GM19397 (cell line): ENCODE measurements at regions not wholly inside any gene's neighbourhood (a gene's known extent, or its start where the extent isn't known, plus 50 kb on each side); places are given as distances from the start of the nearest gene placed in this dataset.
"Not testable (repeated sequence)": the region's sequence is repeated elsewhere in the genome, so short reads cannot be mapped to it uniquely, and the experiment has no call there.

Experiments used
- ATAC-seq: cut with Tn5 transposase; IDR thresholded peaks from one replicate; pipeline ENCODE4 v1.9.1; 2021; ENCODE audit warnings: mild to moderate bottlenecking, moderate library complexity; ENCODE audit not compliant: unreplicated experiment

- ATAC-seq: no peak
These were observed 220.9 kb downstream of the BUB3 start for GRCh38 chr10:123375097-123375496.

GRCh38 chr10:123375738-123376137 is 221.5 kb downstream of the BUB3 start:
- no peak for ATAC-seq

DNA sequence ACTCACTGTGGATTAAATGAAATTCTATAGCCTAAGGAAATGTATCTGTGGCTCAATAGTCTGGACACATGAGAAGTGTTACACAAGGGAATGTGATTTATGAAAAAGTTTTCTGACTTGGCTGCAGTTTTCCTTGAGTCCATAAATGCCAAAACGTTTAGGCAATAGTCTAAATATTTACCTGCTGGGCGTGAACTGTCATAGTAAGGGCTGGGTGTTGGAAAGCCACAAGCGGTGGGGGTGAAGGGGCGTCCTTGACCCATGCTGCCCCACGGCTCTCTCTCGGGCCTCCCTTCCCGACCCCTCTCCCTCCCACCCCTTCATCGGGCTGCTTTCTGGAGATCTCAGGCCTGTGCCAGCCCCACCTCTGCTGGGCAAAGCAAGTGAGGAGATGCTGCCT is 223.7 kb downstream of the BUB3 start:
- ATAC-seq: no peak

- ATAC-seq: no peak
These were observed 224.1 kb downstream of the BUB3 start for GRCh38 chr10:123378302-123378701.

DNA sequence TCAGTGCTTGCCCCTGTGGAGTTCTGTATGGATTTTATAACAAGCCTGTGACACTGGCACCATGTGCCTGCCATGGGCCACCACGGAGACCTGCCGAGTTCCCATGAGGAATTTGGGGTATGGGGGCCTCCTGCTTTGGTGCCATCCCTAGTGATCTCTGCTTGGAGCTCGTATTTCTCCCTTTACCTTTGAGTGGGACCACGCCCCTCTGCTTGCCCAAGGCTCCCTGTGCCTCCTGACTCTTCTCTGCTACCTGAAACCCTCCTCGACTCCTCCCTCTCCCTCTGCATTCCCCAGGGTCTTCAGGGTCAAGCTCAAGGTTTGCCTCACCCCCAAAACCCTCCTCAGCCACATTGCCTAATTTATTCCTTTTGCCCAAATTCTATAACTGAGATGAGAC is 225.0 kb downstream of the BUB3 start:
- no peak for ATAC-seq

DNA sequence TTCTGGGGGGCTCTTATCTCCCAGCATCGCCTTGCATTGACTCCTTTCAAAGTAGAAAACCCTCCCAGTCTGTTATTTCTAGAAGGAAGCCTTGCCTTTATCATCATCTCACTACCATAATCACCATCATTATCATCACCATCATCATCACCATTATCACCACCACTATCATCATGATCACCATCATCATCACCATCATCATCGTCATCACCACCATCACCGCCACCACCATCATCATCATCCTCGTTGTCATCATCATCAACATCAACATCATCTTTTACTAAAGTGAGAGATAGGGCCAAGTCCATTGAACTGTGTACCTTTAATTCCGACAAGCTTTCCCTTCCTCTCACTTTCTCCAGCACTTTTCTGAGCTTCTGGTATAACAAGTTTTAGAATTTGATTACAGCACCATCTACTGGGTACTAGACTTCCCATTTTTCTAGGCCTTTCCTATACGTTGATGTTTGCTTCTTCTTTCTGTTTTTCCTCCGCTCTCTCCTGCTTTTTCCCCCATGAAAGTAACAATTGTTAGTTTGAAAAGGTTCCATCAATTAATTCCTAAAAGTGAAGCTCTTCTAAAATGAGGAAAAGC is 226.4 kb downstream of the BUB3 start:
- no peak for ATAC-seq

GRCh38 chr10:123381224-123381623 is 227.0 kb downstream of the BUB3 start:
- no peak for ATAC-seq

DNA sequence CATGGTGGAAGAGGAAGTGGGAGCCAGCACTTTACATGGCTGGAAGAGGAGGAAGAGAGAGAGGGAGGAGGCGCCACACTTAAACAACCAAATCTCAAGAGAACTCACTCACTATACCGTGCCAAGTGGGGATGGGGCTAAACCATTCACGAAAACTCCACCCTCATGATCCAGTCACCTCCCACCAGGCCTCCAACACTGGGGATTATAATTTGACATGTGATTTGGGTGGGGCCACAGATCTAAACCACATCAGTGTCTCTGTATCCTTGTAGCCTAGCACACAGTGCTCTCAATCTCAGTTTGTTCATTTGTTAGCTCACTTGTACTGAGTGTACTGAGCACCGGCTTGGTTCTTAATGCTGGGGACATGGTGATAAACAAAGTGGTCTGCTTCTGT is 228.3 kb downstream of the BUB3 start:
- no peak for ATAC-seq

GRCh38 chr10:123385508-123386080 is 231.4 kb downstream of the BUB3 start:
- ATAC-seq: no peak

DNA sequence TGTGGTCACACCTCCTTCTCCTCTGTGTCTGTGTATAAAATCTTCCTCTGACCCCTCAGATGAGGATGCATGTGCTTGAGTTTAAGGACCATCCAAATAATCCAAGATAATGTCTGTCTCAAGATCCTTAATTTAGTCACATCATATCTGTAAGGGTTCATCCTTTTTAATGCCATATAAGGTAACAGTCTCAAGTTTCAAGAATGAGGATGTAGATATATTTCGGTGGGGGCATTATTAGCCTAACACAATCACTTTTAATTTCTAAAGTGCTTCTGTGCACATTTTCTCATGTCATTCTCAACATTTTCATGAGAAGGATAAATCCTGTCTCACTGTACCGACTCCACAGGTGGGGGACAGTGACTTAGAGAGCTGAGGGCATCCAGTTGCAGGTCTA is 235.3 kb downstream of the BUB3 start:
- ATAC-seq: no peak

DNA sequence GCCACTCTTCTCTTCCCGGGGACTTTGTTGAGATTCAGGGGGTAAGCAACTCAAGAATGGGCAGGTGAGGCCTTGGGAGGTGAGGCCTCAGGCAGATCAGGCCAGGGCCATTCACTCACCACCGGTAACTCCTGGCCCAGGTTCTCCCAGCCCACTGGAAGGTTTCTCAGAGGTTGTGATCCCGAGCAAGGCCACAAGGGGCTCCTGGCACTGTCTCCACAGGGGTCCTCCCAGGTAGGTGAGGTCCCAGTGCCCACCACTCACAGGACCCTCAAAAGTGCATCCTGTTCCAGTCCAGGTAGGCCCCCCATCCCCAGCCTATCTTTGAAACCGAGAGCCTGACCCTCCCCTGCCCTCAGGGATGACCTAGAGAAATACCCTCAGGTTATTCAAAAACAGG is 236.1 kb downstream of the BUB3 start:
- no peak for ATAC-seq

DNA sequence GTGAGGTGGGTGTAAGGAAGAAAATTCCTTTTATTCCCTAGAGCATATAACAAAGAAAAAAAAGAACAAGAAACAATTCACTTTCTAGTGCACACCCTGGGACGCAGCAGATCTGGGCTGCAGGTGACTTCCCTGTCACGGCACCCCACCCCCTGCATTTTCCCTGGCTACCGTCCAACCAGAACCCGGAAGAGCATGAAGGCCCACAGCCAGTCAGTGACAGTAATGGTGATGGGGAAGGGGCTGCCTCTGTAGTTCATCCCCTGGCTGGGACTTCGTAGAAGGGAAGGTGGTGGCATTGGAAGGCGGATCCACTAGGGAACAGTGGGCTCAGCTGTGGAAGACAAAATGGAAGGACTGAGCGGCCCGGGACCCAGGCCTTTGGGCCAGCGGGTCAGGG is 236.7 kb downstream of the BUB3 start:
- ATAC-seq: no peak

DNA sequence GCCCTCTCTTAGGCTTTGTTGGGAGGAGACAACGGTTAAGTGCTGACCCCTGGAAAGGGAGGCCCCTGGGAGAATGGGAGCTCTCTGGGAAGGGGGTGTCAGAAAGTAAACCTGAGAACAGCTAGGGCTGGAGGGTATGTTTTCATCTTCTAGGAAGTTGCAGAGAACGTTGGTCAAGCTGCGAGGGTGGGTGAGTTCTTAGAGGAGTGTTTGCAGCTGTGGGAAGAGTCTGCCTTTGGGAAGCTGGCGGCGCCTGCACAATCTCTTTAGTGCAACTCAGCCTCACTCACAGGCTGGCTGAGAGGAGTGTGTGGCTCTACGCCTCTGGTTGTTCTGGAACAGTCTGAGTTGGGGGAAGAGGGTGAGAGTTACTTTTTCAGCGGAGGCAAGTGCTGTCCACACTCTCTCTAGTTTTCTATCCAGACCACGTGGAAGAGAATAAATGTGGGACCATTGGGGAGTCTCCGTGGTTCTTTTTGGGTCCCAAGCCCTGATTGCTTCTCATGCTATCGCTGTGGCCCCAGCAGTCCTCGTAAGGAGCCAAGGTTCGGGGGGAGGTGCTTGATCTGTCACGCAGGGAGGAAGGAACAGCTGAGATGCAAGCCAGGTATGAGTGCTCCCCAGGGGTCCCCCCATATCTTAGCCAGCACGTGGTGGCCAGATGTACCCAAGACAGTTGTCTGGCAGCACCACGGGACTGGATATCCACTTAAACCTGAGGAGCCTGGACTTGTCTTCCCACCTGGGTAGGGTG is 237.2 kb downstream of the BUB3 start:
- peak; percentile 22 for ATAC-seq

- ATAC-seq: peak; percentile 88
These were observed 238.2 kb downstream of the BUB3 start for GRCh38 chr10:123392182-123392963.

GRCh38 chr10:123393170-123393569 is 239.0 kb downstream of the BUB3 start:
- no peak for ATAC-seq

DNA sequence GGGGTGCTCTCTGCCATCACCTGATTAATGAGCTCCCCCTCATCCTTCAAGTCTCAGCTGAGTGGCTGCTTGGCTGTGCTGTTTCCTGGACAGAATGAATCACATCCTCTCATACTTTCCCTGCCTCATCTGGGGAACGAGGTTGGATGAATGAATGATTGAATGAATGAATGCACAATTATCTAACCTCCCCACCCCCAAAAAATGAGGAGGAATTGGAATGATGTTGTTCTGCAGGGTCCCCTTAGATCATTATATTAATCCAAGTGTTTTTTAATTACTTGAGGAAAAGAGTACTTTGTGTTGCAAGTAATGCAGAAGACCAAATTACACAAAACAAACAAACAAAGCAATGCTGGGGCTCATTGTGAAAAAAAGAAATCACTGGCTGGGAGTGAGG is 240.2 kb downstream of the BUB3 start:
- no peak for ATAC-seq

DNA sequence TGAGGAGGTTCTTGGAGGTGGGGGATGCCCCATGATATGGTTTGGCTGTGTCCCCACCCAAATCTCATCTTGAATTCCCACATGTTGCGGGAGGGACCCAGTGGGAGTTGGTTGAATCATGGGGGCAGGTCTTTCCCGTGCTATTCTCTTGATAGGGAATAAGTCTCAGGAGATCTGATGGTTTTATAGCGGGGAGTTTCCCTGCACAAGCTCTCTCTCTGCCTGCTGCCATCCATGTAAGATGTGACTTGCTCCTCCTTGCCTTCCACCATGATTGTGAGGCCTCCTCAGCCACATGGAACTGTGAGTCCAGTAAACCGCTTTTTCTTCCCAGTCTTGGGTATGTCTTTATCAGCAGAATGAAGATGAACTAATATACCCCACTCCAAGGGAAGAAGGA is 241.0 kb downstream of the BUB3 start:
- ATAC-seq: not testable (repeated sequence)

DNA sequence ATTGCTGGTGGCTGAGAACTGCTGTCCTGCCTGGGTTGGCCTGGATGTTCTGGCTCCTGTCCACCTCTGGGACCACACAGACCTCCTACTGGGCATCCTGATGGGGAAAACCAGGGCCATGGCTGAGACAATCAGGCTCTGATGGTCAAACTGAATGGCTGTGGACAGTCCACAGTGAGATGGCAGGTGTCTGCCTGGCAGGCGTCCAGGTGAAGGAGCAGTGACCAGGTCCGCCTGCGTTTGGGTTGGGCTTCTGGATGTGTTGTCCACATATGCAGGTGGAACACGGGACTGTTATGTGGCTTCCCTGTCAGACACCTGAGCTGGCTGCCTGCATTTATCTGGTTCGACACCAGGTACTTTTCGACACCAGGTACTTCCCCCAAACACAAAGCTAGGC is 241.7 kb downstream of the BUB3 start:
- no peak for ATAC-seq

DNA sequence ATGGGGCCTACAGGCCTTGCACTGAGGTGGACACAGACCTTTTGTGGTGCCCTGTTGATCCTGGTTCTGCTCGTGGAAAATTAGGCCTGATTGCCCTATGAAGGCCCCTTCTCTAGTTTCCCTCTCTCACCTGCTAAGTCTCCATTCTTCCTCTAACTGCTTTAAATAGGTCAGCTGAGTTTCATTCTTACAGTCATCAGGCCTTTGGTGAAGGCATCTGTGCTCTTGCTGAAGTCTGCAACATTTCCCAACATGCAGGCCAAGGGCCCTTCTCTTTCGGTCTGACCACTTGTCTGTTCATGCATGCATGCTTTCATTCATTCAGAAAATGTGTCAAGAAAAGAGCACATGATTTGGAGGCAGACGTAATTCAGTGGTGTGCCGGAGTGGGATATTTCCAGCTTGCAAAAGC is 244.0 kb downstream of the BUB3 start:
- ATAC-seq: peak; percentile 63

DNA sequence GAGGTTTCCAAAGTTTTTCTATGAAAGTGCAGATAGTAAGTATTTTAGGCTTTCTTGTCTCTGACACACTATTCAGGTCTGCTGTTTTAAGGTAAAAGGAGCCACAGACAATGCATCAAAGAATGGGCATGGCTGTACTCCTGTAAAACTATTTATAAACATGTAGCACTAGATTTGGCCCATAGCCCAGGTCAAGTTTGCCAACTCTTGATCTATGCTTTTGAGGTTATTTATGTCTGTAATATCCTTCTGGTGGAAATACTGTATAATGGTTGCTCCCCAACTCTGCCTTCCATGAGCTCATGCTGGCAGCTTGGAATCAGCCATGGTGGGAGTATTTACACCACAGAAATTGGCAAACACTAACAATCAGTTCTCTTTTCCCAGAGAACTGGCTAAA is 244.6 kb downstream of the BUB3 start:
- ATAC-seq: no peak

DNA sequence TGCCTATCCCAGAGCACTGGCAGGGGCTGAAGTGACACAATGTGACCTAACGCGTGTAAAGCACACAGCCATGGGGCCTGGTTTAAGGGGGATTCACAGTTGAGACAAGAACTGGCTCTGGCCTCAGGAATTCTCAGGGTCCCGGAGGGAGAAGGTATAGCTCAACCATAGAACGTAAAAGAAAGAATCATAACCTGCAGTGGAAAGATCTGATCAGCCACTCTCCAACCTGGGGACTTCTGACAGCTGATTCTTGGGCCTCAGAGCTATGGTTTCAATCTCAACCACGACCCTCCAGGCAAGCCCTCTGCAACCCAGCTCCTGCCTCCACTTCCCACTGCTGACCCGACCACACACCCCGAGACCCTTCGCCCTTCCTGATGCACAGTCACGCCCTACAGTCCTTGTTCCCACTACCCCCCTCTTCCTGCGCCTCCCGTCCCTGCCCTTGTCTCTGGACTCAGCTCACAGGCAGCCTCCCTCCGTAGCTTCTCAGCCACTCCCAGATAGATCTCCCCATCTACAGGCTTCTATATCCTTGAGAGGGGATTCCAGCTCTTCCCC is 245.2 kb downstream of the BUB3 start:
- ATAC-seq: no peak
